Anterior cingulate cortex (tissue), 58 donors: ENCODE measurements at regions not wholly inside any gene's neighbourhood (a gene's known extent, or its start where the extent isn't known, plus 50 kb on each side); places are given as distances from the start of the nearest gene placed in this dataset.
A peak's percentile ranks its signal among the peaks of the same experiment; 100 is the strongest.

Experiments
- DNase-seq, 58 donors: peaks; one replicate each; lab custom pipeline; 2025; lab: John Stamatoyannopoulos, UW

GRCh38 chr12:119245904-119246494 is 67.3 kb downstream of the HSPB8 start:
- DNase-seq = no peak

GRCh38 chr12:119247007-119247719 is 68.4 kb downstream of the HSPB8 start:
- no peak for DNase-seq

- DNase-seq = no peak
Measured at GRCh38 chr12:119247720-119248043, 69.0 kb downstream of the HSPB8 start.

- DNase-seq = no peak
Measured at GRCh38 chr12:119249383-119250155, 70.8 kb downstream of the HSPB8 start.

DNA sequence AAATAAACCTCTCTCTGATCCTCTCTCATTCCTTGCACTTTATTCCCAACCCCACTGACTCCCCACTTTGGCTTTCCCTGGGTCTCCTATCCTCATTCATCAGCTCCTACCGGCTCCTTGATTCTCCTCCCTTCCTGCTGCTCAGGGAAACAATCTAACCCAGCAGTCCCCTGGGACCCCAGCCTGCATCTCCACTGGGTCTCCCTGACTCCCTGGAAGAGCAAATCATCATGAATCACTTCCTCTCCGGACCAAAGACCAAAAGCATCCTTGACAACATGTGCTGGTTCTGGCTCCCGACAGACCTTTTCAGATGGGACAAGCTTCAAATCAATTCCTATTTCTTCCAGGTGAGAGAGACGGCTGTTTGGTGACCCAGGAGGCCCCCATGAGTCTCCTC is 76.6 kb downstream of the HSPB8 start:
- DNase-seq = no peak

- no peak for DNase-seq
Measured at GRCh38 chr12:119258149-119258548, 76.4 kb upstream of the CCDC60 start.

DNA sequence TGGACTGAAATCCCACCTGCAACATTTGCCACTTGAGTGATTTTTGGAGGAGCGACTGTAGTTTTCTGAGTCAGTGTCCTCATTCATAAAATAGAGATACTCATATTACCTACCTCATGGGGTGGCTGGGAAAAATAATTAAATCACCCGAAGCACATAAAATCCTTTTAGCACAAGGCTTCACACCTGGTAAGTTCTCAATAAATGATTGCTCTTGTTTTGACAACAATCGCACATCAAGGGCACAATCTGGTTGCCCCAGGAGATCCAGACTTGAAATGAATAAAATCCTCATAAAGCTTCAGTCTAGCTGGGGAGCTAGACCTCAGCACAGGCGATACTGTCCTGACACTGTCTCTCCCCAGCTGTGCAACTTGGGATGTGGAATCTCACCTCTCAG is 76.0 kb upstream of the CCDC60 start:
- no peak for DNase-seq

DNA sequence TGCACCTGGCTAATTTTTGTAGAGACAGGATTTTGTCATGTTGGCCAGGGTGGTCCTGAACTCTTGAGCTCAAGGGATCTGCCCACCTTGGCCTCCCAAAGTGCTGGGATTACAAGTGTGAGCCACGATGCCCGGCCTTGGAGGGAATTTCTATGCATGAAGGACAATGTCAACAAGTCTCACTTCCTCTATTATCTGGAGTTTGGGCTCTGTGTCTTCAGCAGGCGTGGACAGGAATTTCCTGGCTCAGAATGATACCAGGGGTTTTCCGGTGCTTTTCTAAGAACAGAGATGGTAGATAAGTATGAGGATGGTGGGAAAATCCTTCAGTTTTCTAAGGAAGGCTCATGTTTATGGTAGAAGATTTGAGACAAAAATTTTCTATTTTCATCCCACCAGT is 75.0 kb upstream of the CCDC60 start:
- peak in 1 of 58 donors; percentile 0 for DNase-seq

GRCh38 chr12:119262388-119262787 is 72.1 kb upstream of the CCDC60 start:
- DNase-seq = no peak

DNA sequence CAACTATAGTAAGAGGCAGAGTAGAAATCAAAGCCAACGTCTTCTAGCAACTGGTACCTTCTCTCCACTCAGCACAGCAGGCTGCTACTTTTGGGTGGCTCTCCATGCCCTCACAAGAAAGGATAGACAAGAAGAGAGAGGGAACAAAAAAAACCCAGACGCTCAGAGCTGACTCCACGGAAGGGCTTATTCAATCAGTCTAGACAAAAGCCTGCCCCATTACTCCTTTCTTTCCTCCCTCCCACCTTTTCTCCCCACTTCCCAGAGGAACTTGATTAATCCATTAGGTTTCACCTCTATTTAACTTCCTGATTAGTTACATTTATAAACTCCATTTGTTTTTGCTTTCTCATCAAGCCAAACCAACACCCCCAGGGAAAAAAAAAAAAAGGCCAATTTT is 71.1 kb upstream of the CCDC60 start:
- no peak for DNase-seq

DNA sequence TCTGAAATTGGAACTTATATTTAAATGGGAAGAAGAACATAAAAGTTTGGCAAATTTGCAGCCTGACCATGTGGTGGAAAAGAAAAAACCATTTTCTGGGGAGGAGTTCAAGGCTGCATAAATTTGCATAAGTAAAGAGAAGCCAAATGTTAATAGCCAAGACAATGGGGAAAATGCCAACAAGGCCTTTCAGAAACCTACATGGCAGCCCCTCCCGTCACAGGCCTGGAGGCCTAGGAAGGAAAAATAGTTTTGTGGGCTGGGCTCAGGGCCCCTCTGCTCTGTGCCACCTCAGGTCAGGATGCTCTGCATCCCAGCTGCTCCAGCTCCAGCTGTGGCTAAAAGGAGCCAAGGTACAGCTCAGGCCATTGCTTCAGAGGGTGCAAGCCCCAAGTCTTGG is 67.6 kb upstream of the CCDC60 start:
- DNase-seq = no peak

GRCh38 chr12:119274636-119275065 is 59.9 kb upstream of the CCDC60 start:
- DNase-seq = no peak

DNA sequence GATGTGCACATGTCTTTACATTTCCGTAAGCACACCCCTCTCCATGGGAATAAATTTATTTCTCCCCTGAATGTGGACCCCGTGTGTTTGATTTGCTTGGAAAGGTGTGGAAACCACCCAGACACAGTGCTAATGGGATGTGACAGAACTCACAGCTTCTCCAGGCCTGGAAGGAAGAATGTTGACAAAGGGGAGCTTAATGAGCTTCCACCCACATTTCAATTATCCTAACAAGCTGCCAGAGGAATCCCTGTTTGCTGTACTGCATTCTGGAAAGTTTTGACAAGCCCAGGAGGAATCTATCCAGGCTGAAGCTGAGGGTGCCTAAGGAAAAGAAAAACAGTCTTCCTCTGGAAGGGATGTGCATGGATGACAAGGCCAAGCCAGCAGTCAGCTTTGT is 51.2 kb upstream of the CCDC60 start:
- DNase-seq = no peak
